HepG2 (cell line): ENCODE measurements at regions not wholly inside any gene's neighbourhood (a gene's known extent, or its start where the extent isn't known, plus 50 kb on each side); places are given as distances from the start of the nearest gene placed in this dataset.
A peak's percentile ranks its signal among the peaks of the same experiment; 100 is the strongest.

Experiments
- ATF4 ChIP-seq, 2 experiments: fragments of 450-650 bp in 1 of 2; sonication (generic) in 1 of 2; formaldehyde crosslinking; IDR thresholded peaks; 2 replicates each; pipeline versions ENCODE4 v1.5.0 to v1.8.0; 2020 to 2022; ENCODE audit warnings: mild to moderate bottlenecking in 1 of 2, missing genetic modification reagents in 1 of 2
- ATF7 ChIP-seq, 2 experiments: fragments of 450-650 bp in 1 of 2; sonication (generic) in 1 of 2; formaldehyde crosslinking in 1 of 2; IDR thresholded peaks; 2 replicates each; pipeline versions ENCODE4 v1.4.0 to v1.6.1; 2016 to 2020; ENCODE audit warnings: antibody characterized with exemption in 1 of 2, mild to moderate bottlenecking in 1 of 2, missing genetic modification reagents in 1 of 2
- DMAP1 ChIP-seq: IDR thresholded peaks from 2 replicates; pipeline ENCODE4 v1.6.1; 2016
- ETV6 ChIP-seq: sonication (generic); formaldehyde crosslinking; conservative IDR thresholded peaks from 2 replicates; pipeline ENCODE4 v1.4.0; 2020; ENCODE audit warnings: missing genetic modification reagents
- FOXA1 ChIP-seq, 2 experiments: fragments of 450-650 bp in 1 of 2; sonication (generic) in 1 of 2; formaldehyde crosslinking in 1 of 2; IDR thresholded peaks; 2 replicates each; pipeline versions ENCODE4 v1.4.0 to v1.6.1; 2016 to 2020; ENCODE audit warnings: missing genetic modification reagents in 1 of 2
- FOXA3 ChIP-seq: IDR thresholded peaks from 2 replicates; pipeline ENCODE4 v1.6.1; 2016; ENCODE audit warnings: missing genetic modification reagents, missing compliant biosample characterization
- FOXK2 ChIP-seq: fragments of 450-650 bp; IDR thresholded peaks from 2 replicates; pipeline ENCODE4 v1.6.1; 2016
- HES4 ChIP-seq: sonication (generic); formaldehyde crosslinking; IDR thresholded peaks from 2 replicates; pipeline ENCODE4 v1.9.0; 2021; ENCODE audit warnings: mild to moderate bottlenecking, missing genetic modification reagents, borderline replicate concordance
- KDM1A ChIP-seq: IDR thresholded peaks from 2 replicates; pipeline ENCODE4 v1.6.1; 2016; ENCODE audit warnings: missing compliant biosample characterization
- MED8 ChIP-seq: sonication (generic); formaldehyde crosslinking; IDR thresholded peaks from 2 replicates; pipeline ENCODE4 v1.8.1; 2023; ENCODE audit warnings: mild to moderate bottlenecking, missing genetic modification reagents; ENCODE audit not compliant: insufficient replicate concordance
- POGK ChIP-seq: sonication (generic); formaldehyde crosslinking; conservative IDR thresholded peaks from 2 replicates; pipeline ENCODE4 v1.8.0; 2022; ENCODE audit warnings: mild to moderate bottlenecking, moderate library complexity, missing genetic modification reagents
- PRMT3 ChIP-seq: sonication (generic); formaldehyde crosslinking; IDR thresholded peaks from 2 replicates; pipeline ENCODE4 v1.8.1; 2022; ENCODE audit warnings: low read depth, mild to moderate bottlenecking, moderate library complexity, missing genetic modification reagents, borderline replicate concordance
- THAP8 ChIP-seq: sonication (generic); formaldehyde crosslinking; IDR thresholded peaks from 2 replicates; pipeline ENCODE4 v1.5.1; 2020; ENCODE audit warnings: missing genetic modification reagents, mild to moderate bottlenecking, borderline replicate concordance
- ZC3H13 ChIP-seq: sonication (generic); formaldehyde crosslinking; IDR thresholded peaks from 2 replicates; pipeline ENCODE4 v1.8.1; 2023; ENCODE audit warnings: mild to moderate bottlenecking, missing genetic modification reagents, moderate library complexity
- ZNF160 ChIP-seq: sonication (generic); formaldehyde crosslinking; IDR thresholded peaks from 2 replicates; pipeline ENCODE4 v1.8.0; 2022; ENCODE audit warnings: mild to moderate bottlenecking, inconsistent platforms, missing genetic modification reagents
- ZNF18 ChIP-seq: sonication (generic); formaldehyde crosslinking; IDR thresholded peaks from 2 replicates; pipeline ENCODE4 v1.8.0; 2022; ENCODE audit warnings: mild to moderate bottlenecking, missing genetic modification reagents; ENCODE audit not compliant: insufficient replicate concordance
- ZNF335 ChIP-seq: sonication (generic); formaldehyde crosslinking; IDR thresholded peaks from 2 replicates; pipeline ENCODE4 v1.4.0; 2020; ENCODE audit warnings: missing genetic modification reagents
- ZNF614 ChIP-seq: IDR thresholded peaks from 2 replicates; pipeline ENCODE4 v1.6.1; 2018; ENCODE audit warnings: missing biosample characterization, missing genetic modification reagents, inconsistent platforms, borderline replicate concordance
- ZNF775 ChIP-seq: sonication (generic); formaldehyde crosslinking; IDR thresholded peaks from 2 replicates; pipeline ENCODE4 v1.4.0; 2020; ENCODE audit warnings: missing genetic modification reagents, mild to moderate bottlenecking, moderate library complexity, borderline replicate concordance
- TF ChIP-seq, protein P1 (sequence below): IDR thresholded peaks from 2 replicates; pipeline ENCODE4 v1.6.1; 2016; ENCODE audit warnings: low read depth
- TF ChIP-seq, protein P2 (sequence below): sonication (generic); formaldehyde crosslinking; IDR thresholded peaks from 2 replicates; pipeline ENCODE4 v1.4.0; 2020; ENCODE audit warnings: missing genetic modification reagents, low read depth, mild to moderate bottlenecking, borderline replicate concordance

DNA sequence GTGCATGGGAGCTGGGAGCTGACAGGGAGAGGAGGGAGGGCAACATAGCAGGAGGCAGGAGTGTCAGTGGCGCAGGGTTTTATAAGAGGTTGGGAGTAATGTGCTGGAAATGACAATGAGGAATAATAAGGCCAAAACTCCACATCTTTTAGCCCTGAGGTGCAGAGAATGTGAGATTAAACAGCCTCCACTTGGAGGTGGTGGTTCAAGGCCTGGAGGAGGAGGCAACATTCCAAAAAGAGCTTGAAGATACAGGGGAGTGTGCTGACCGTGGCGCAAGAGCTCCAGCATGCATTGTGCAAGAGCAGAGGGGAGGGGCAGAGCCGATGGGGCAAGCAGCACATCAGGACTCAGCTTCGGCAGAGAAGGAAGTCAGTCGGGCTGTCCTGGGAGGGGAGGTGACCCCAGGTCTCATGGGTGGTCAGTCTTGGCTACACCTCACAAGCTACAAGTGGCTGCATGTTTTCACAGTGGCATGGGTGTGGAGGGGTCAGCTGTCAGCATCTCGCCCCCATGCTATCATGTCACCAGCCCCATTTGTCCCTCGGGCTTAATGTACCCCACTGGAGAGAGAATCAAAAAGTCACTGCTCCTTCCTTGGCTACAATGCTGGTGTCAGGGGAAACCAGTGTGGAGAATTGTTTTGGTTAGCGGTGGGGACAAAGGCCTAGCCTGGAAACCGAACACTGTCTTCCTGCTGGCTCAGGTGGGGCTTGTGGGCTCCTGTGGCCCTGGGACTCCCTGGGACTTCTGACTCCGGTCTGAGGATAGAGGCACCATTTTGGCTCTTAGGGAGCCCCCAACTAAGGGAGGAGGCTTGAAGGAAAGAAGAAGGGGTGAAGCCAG is 208.0 kb downstream of the ZFP36L2 start (continued):
- TF ChIP-seq THAP8 (CRISPR knock-in tag) (no peak), FOXA3 (CRISPR knock-in tag) (peak; percentile 86), POGK (CRISPR knock-in tag) (peak; percentile 94), ZNF775 (CRISPR knock-in tag) (0 out of 2 replicates have a peak, but pooled peaks have one; percentile 54), DMAP1 (CRISPR knock-in tag) (peak; percentile 79), ZNF614 (CRISPR knock-in tag) (peak; percentile 98), MED8 (peak; percentile 15), KDM1A (CRISPR knock-in tag) (peak; percentile 91), ETV6 (CRISPR knock-in tag) (no peak; the same call in 1 of the 2 replicates), ATF4 (CRISPR knock-in tag; IDR thresholded peaks at IDR 0.05) (peak in 1 of 2 experiments; percentile 74; a peak in 1 of 4 replicates), PRMT3 (CRISPR knock-in tag) (no peak; the same call in 1 of the 2 replicates), HES4 (CRISPR knock-in tag) (no peak; the same call in 1 of the 2 replicates), FOXK2 (no peak), ATF7 (IDR thresholded peaks at IDR 0.05) (no peak), ATF7 (CRISPR knock-in tag; IDR thresholded peaks at IDR 0.05) (peak; percentile 82), ZNF160 (CRISPR knock-in tag) (no peak), ZNF18 (CRISPR knock-in tag) (no peak), ZC3H13 (no peak), FOXA1 (IDR thresholded peaks at IDR 0.05) (no peak), FOXA1 (CRISPR knock-in tag; IDR thresholded peaks at IDR 0.05) (peak; percentile 78; the same call in 1 of the 2 replicates), ZNF335 (no peak)
- TF ChIP-seq, protein P1, sequence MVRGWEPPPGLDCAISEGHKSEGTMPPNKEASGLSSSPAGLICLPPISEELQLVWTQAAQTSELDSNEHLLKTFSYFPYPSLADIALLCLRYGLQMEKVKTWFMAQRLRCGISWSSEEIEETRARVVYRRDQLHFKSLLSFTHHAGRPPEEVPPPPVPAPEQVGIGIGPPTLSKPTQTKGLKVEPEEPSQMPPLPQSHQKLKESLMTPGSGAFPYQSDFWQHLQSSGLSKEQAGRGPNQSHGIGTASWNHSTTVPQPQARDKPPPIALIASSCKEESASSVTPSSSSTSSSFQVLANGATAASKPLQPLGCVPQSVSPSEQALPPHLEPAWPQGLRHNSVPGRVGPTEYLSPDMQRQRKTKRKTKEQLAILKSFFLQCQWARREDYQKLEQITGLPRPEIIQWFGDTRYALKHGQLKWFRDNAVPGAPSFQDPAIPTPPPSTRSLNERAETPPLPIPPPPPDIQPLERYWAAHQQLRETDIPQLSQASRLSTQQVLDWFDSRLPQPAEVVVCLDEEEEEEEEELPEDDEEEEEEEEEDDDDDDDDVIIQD (CRISPR knock-in tag), result peak; percentile 73
- TF ChIP-seq, protein P2, sequence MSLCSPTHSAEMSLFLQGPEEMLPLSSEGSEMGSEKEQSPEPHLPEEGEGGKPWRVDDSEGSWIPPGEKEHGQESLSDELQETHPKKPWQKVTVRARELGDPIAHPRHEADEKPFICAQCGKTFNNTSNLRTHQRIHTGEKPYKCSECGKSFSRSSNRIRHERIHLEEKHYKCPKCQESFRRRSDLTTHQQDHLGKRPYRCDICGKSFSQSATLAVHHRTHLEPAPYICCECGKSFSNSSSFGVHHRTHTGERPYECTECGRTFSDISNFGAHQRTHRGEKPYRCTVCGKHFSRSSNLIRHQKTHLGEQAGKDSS (CRISPR knock-in tag), result peak; percentile 95
